GM23338 (cell line): ENCODE measurements at regions not wholly inside any gene's neighbourhood (a gene's known extent, or its start where the extent isn't known, plus 50 kb on each side); places are given as distances from the start of the nearest gene placed in this dataset.

Source experiments
- CREB1 ChIP-seq: fragments of 250-450 bp; sonication (Bioruptor Pico); IDR thresholded peaks from 2 replicates; pipeline ENCODE4 v1.5.0; 2020; ENCODE audit warnings: low read depth, mild to moderate bottlenecking, moderate library complexity
- CTCF ChIP-seq, 2 experiments: fragments of 200-600 bp in 1 of 2; sonication (generic) in 1 of 2; conservative IDR thresholded peaks; 2 replicates each; pipeline versions ENCODE4 v1.5.1 to v1.6.1; 2016 to 2017; ENCODE audit warnings: antibody characterized with exemption in 2 of 2, low read depth in 2 of 2, mild to moderate bottlenecking in 2 of 2, moderate library complexity in 1 of 2
- ETS1 ChIP-seq: IDR thresholded peaks from 2 replicates; pipeline ENCODE4 v1.6.1; 2016; ENCODE audit warnings: antibody characterized with exemption
- EZH2 ChIP-seq: fragments of 200-600 bp; sonication (generic); IDR thresholded peaks from one replicate; pipeline ENCODE4 v1.8.0; 2017; ENCODE audit warnings: antibody characterized with exemption, mild to moderate bottlenecking, low read depth; ENCODE audit not compliant: unreplicated experiment
- EZH2phosphoT487 ChIP-seq: fragments of 200-600 bp; sonication (generic); IDR thresholded peaks from one replicate; pipeline ENCODE4 v1.8.1; 2018; ENCODE audit warnings: antibody characterized with exemption; ENCODE audit not compliant: unreplicated experiment
- JUNB ChIP-seq: IDR thresholded peaks from one replicate; pipeline ENCODE4 v1.6.1; 2016; ENCODE audit warnings: antibody characterized with exemption; ENCODE audit not compliant: unreplicated experiment
- POLR2AphosphoS5 ChIP-seq: IDR thresholded peaks from 2 replicates; pipeline ENCODE4 v1.6.1; 2016; ENCODE audit warnings: antibody characterized with exemption, low read depth
- REST ChIP-seq: IDR thresholded peaks from one replicate; pipeline ENCODE4 v1.6.1; 2018; ENCODE audit warnings: antibody characterized with exemption; ENCODE audit not compliant: unreplicated experiment
- STAT1 ChIP-seq: IDR thresholded peaks from one replicate; pipeline ENCODE4 v1.6.1; 2016; ENCODE audit warnings: antibody characterized with exemption; ENCODE audit not compliant: unreplicated experiment

- TF ChIP-seq CTCF (conservative IDR thresholded peaks at IDR 0.05; ENCODE audit: low read depth in 2 of 2) (no peak), JUNB (no peak), REST (no peak), POLR2AphosphoS5 (no peak), CREB1 (CRISPR knock-in tag) (no peak), ETS1 (no peak), EZH2 (no peak), STAT1 (no peak), EZH2phosphoT487 (no peak)
Observed at GRCh38 chr5:67267512-67268216, 71.1 kb upstream of the CD180 start.
